ENCODE measurements at regions not wholly inside any gene's neighbourhood (a gene's known extent, or its start where the extent isn't known, plus 50 kb on each side); places are given as distances from the start of the nearest gene placed in this dataset.

DNA sequence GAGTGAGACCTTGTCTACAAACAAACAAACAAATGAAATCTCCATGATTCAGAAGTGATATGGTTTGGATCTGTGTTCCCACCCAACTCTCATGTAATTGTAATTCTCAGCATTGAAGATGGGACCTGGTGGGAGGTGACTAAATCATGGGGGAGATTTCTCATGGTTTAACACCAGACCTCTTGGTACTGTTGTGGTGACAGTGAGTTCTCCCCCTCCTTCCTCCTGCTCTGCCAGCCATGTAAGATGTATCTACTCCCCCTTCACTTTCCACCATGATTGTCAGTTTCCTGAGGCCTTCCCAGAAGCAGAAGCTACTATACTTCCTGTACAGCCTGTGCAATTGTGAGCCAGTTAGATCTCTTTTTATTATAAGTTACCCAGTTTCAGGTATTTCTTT lies 438.4 kb upstream of the THBS1 start:
- no peaks in the 10 kb centered on the region for H3K36me3 ChIP-seq (ENCODE audit: insufficient read depth, low read length)
- H3K4me3 ChIP-seq (ENCODE audit: low read depth, low read length, poor library complexity, severe bottlenecking) = no peak overlapping the region
- H3K4me2 ChIP-seq (ENCODE audit: low read length) = no peak overlapping the region
- BruUV-seq (replicated peaks) = no TSS peak
- POLR2A ChIA-PET = no interaction called here
- DNase-seq (ENCODE audit: low spot score) = no peak
- no peaks in the 10 kb centered on the region for H3K9me2 ChIP-seq (ENCODE audit: insufficient read depth, low read length)
- TF ChIP-seq EZH2phosphoT487 (IDR thresholded peaks at IDR 0.05; ENCODE audit: borderline replicate concordance, low read depth, low read length) = no peak
- TF ChIP-seq, protein P1, sequence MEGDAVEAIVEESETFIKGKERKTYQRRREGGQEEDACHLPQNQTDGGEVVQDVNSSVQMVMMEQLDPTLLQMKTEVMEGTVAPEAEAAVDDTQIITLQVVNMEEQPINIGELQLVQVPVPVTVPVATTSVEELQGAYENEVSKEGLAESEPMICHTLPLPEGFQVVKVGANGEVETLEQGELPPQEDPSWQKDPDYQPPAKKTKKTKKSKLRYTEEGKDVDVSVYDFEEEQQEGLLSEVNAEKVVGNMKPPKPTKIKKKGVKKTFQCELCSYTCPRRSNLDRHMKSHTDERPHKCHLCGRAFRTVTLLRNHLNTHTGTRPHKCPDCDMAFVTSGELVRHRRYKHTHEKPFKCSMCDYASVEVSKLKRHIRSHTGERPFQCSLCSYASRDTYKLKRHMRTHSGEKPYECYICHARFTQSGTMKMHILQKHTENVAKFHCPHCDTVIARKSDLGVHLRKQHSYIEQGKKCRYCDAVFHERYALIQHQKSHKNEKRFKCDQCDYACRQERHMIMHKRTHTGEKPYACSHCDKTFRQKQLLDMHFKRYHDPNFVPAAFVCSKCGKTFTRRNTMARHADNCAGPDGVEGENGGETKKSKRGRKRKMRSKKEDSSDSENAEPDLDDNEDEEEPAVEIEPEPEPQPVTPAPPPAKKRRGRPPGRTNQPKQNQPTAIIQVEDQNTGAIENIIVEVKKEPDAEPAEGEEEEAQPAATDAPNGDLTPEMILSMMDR (conservative IDR thresholded peaks at IDR 0.05; ENCODE audit: low read length) = no peak
- CTCF ChIA-PET (ENCODE audit: unreplicated experiment) = no interaction called here
- no peak overlapping the region for H3K27ac ChIP-seq (ENCODE audit: low read depth, low read length, poor library complexity, severe bottlenecking)
- no peaks in the 10 kb centered on the region for H4K20me1 ChIP-seq (ENCODE audit: insufficient read depth, low read length)
- H3K4me1 ChIP-seq (ENCODE audit: insufficient read depth, low read length, poor library complexity, severe bottlenecking) = no peaks in the 10 kb centered on the region
- no peak overlapping the region for H2AFZ ChIP-seq (ENCODE audit: low read length)
- H3K9me3 ChIP-seq (ENCODE audit: low read length) = no peaks in the 10 kb centered on the region
- no peaks in the 10 kb centered on the region for H3K79me2 ChIP-seq (ENCODE audit: insufficient read depth, low read depth, low read length)
- intact Hi-C loops (cut with micrococcal nuclease; ENCODE audit: unreplicated experiment) = no loop called here

DNA sequence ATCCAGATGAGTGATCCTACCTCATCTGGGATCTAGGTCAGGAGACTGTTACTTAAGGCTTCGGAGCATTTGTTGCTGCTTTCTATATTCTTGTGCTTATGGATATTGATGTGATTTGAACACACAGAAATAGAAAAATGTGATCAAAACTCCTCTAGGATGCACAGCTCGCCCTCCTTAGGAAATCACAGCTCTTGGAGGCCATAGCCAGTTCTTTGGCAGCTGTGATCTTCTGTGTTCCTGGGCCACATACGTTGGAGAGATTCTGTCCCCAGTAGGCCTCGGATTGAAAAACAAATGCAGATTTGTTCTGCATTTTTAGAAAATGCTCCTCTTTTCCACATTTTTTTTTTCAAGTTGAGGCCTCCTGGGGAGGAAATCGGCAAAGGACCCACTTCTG lies 437.4 kb upstream of the THBS1 start:
- H3K79me2 ChIP-seq (ENCODE audit: insufficient read depth, low read depth, low read length) = no peaks in the 10 kb centered on the region
- BruUV-seq (replicated peaks) = no TSS peak
- no peak for DNase-seq (ENCODE audit: low spot score)
- no peaks in the 10 kb centered on the region for H4K20me1 ChIP-seq (ENCODE audit: insufficient read depth, low read length)
- CTCF ChIA-PET (ENCODE audit: unreplicated experiment) = no interaction called here
- H2AFZ ChIP-seq (ENCODE audit: low read length) = no peak overlapping the region
- H3K4me3 ChIP-seq (ENCODE audit: low read depth, low read length, poor library complexity, severe bottlenecking) = no peak overlapping the region
- no peaks in the 10 kb centered on the region for H3K36me3 ChIP-seq (ENCODE audit: insufficient read depth, low read length)
- no peak for TF ChIP-seq EZH2phosphoT487 (IDR thresholded peaks at IDR 0.05; ENCODE audit: borderline replicate concordance, low read depth, low read length)
- TF ChIP-seq, protein P1 (conservative IDR thresholded peaks at IDR 0.05; ENCODE audit: low read length) = no peak
- intact Hi-C loops (cut with micrococcal nuclease; ENCODE audit: unreplicated experiment) = no loop called here
- H3K4me1 ChIP-seq (ENCODE audit: insufficient read depth, low read length, poor library complexity, severe bottlenecking) = no peaks in the 10 kb centered on the region
- no peaks in the 10 kb centered on the region for H3K9me2 ChIP-seq (ENCODE audit: insufficient read depth, low read length)
- POLR2A ChIA-PET = no interaction called here
- H3K4me2 ChIP-seq (ENCODE audit: low read length) = no peak overlapping the region
- H3K9me3 ChIP-seq (ENCODE audit: low read length) = no peaks in the 10 kb centered on the region
- no peak overlapping the region for H3K27ac ChIP-seq (ENCODE audit: low read depth, low read length, poor library complexity, severe bottlenecking)

DNA sequence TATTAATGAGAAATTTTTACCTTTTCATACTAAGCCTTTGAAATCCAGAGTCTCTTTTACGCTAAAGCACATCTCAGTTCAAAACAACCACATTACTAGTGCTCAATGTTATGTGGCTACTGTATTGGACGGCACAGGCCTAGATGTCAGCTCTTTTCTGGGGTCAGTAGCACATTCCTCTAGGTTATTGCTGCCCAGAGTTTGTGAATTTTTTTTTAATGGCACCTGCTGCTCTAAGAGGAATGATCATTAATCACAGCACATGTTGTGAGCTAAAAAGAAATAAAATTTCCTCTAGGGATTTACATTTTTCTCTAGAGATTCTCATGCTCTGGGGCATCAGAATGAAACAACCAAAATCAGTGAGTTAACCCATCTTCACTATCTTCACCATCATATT lies 436.8 kb upstream of the THBS1 start:
- no TSS peak for BruUV-seq (replicated peaks)
- no peaks in the 10 kb centered on the region for H3K9me2 ChIP-seq (ENCODE audit: insufficient read depth, low read length)
- DNase-seq (ENCODE audit: low spot score) = no peak
- TF ChIP-seq EZH2phosphoT487 (IDR thresholded peaks at IDR 0.05; ENCODE audit: borderline replicate concordance, low read depth, low read length) = no peak
- TF ChIP-seq, protein P1 (conservative IDR thresholded peaks at IDR 0.05; ENCODE audit: low read length) = no peak
- no peak overlapping the region for H3K27ac ChIP-seq (ENCODE audit: low read depth, low read length, poor library complexity, severe bottlenecking)
- no peak overlapping the region for H2AFZ ChIP-seq (ENCODE audit: low read length)
- no peak overlapping the region for H3K4me2 ChIP-seq (ENCODE audit: low read length)
- no peaks in the 10 kb centered on the region for H3K9me3 ChIP-seq (ENCODE audit: low read length)
- intact Hi-C loops (cut with micrococcal nuclease; ENCODE audit: unreplicated experiment) = no loop called here
- ChIA-PET CTCF (ENCODE audit: unreplicated experiment) (no interaction called here), POLR2A (no interaction called here)
- H4K20me1 ChIP-seq (ENCODE audit: insufficient read depth, low read length) = no peaks in the 10 kb centered on the region
- H3K4me1 ChIP-seq (ENCODE audit: insufficient read depth, low read length, poor library complexity, severe bottlenecking) = no peaks in the 10 kb centered on the region
- H3K79me2 ChIP-seq (ENCODE audit: insufficient read depth, low read depth, low read length) = no peaks in the 10 kb centered on the region
- no peaks in the 10 kb centered on the region for H3K36me3 ChIP-seq (ENCODE audit: insufficient read depth, low read length)
- H3K4me3 ChIP-seq (ENCODE audit: low read depth, low read length, poor library complexity, severe bottlenecking) = no peak overlapping the region

All from OCI-LY7 (cell line).